ENCODE measurements at regions not wholly inside any gene's neighbourhood (a gene's known extent, or its start where the extent isn't known, plus 50 kb on each side); places are given as distances from the start of the nearest gene placed in this dataset.

GRCh38 chr3:177992993-177993970 is 543.0 kb upstream of the KCNMB2 start:
- ATAC-seq (no peak), DNase-seq (no peak)
- no peaks in the 10 kb centered on the region for H3K27me3 ChIP-seq
- H3K4me3 ChIP-seq: no peak overlapping the region
- H3K9me3 ChIP-seq: no peaks in the 10 kb centered on the region
- in situ Hi-C loops (cut with MboI; ENCODE audit: low sequenced_read_pairs in 4 of 4): no loop called here
- no peaks in the 10 kb centered on the region for H3K4me1 ChIP-seq
- no peak overlapping the region for H3K27ac ChIP-seq
- intact Hi-C loops (cut with DNase I; ENCODE audit: low total_unique reads): no loop called here
- no peak for TF ChIP-seq CTCF (IDR thresholded peaks at IDR 0.05 in 4 of 5, conservative IDR thresholded peaks at IDR 0.05 in 1 of 5)
- TF ChIP-seq POLR2A (IDR thresholded peaks at IDR 0.05): no peak
- H3K36me3 ChIP-seq: no peaks in the 10 kb centered on the region

- intact Hi-C loops (cut with DNase I; ENCODE audit: low total_unique reads) (no loop called here), in situ Hi-C loops (cut with MboI; ENCODE audit: low sequenced_read_pairs in 4 of 4) (no loop called here)
- no peaks in the 10 kb centered on the region for H3K27me3 ChIP-seq
- ATAC-seq (no peak), DNase-seq (no peak)
- H3K27ac ChIP-seq: no peak overlapping the region
- H3K36me3 ChIP-seq: no peaks in the 10 kb centered on the region
- H3K9me3 ChIP-seq: no peaks in the 10 kb centered on the region
- TF ChIP-seq POLR2A (IDR thresholded peaks at IDR 0.05): no peak
- TF ChIP-seq CTCF (IDR thresholded peaks at IDR 0.05 in 4 of 5, conservative IDR thresholded peaks at IDR 0.05 in 1 of 5): no peak
- no peak overlapping the region for H3K4me3 ChIP-seq
- no peaks in the 10 kb centered on the region for H3K4me1 ChIP-seq
Measured at GRCh38 chr3:177994976-177995375, 541.3 kb upstream of the KCNMB2 start.

GRCh38 chr3:177995381-177996085 is 540.7 kb upstream of the KCNMB2 start:
- no peak for DNase-seq
- Histone ChIP-seq H3K27me3 (no peaks in the 10 kb centered on the region), H3K36me3 (no peaks in the 10 kb centered on the region), H3K4me1 (no peaks in the 10 kb centered on the region), H3K4me3 (no peak overlapping the region), H3K9me3 (no peaks in the 10 kb centered on the region), H3K27ac (no peak overlapping the region)
- intact Hi-C loops (cut with DNase I; ENCODE audit: low total_unique reads) (no loop called here), in situ Hi-C loops (cut with MboI; ENCODE audit: low sequenced_read_pairs in 4 of 4) (no loop called here)
- TF ChIP-seq POLR2A (IDR thresholded peaks at IDR 0.05) (no peak), CTCF (IDR thresholded peaks at IDR 0.05 in 4 of 5, conservative IDR thresholded peaks at IDR 0.05 in 1 of 5) (no peak)
- ATAC-seq: no peak

- H3K27me3 ChIP-seq: no peaks in the 10 kb centered on the region
- intact Hi-C loops (cut with DNase I; ENCODE audit: low total_unique reads): no loop called here
- no peaks in the 10 kb centered on the region for H3K36me3 ChIP-seq
- TF ChIP-seq CTCF (IDR thresholded peaks at IDR 0.05 in 4 of 5, conservative IDR thresholded peaks at IDR 0.05 in 1 of 5) (no peak), POLR2A (IDR thresholded peaks at IDR 0.05) (no peak)
- no peak overlapping the region for H3K27ac ChIP-seq
- no peak overlapping the region for H3K4me3 ChIP-seq
- H3K4me1 ChIP-seq: no peaks in the 10 kb centered on the region
- DNase-seq (no peak), ATAC-seq (no peak)
- no peaks in the 10 kb centered on the region for H3K9me3 ChIP-seq
- in situ Hi-C loops (cut with MboI; ENCODE audit: low sequenced_read_pairs in 4 of 4): no loop called here
Measured at GRCh38 chr3:178001670-178002101, 534.5 kb upstream of the KCNMB2 start.
